Muscle of back (tissue), 3 donors: ENCODE measurements at regions not wholly inside any gene's neighbourhood (a gene's known extent, or its start where the extent isn't known, plus 50 kb on each side); places are given as distances from the start of the nearest gene placed in this dataset.

Source experiments
- DNase-seq, 3 donors: peaks; one replicate each; pipeline versions ENCODE4 v3.0.0 to v3.0.0-alpha.2; 2013

GRCh38 chr2:199629301-199629700 lies 171.6 kb upstream of the SATB2 start:
- DNase-seq = no peak

GRCh38 chr2:199627417-199627816 lies 169.7 kb upstream of the SATB2 start:
- DNase-seq = no peak

- DNase-seq = no peak
Observed at GRCh38 chr2:199624958-199625357, 167.2 kb upstream of the SATB2 start.

GRCh38 chr2:199612509-199613130 lies 154.9 kb upstream of the SATB2 start:
- no peak for DNase-seq

- no peak for DNase-seq
Observed at GRCh38 chr2:199607914-199608313, 150.2 kb upstream of the SATB2 start.

- DNase-seq = no peak
Observed at GRCh38 chr2:199606193-199606780, 148.5 kb upstream of the SATB2 start.

GRCh38 chr2:199603721-199604291 lies 146.1 kb upstream of the SATB2 start:
- peak in 2 of 3 donors; percentile 25 to 45 for DNase-seq

- DNase-seq = no peak
Observed at GRCh38 chr2:199602896-199603717, 145.4 kb upstream of the SATB2 start.

- no peak for DNase-seq
Observed at GRCh38 chr2:199602271-199602895, 144.6 kb upstream of the SATB2 start.

GRCh38 chr2:199596549-199596948 lies 138.8 kb upstream of the SATB2 start:
- DNase-seq = no peak

- DNase-seq = no peak
Observed at GRCh38 chr2:199594443-199594842, 136.7 kb upstream of the SATB2 start.

GRCh38 chr2:199591826-199592225 lies 134.1 kb upstream of the SATB2 start:
- no peak for DNase-seq

- no peak for DNase-seq
Observed at GRCh38 chr2:199590321-199591203, 132.8 kb upstream of the SATB2 start.

- no peak for DNase-seq
Observed at GRCh38 chr2:199589306-199589705, 131.6 kb upstream of the SATB2 start.

GRCh38 chr2:199588054-199588453 lies 130.3 kb upstream of the SATB2 start:
- DNase-seq = no peak

- DNase-seq = no peak
Observed at GRCh38 chr2:199586646-199587045, 128.9 kb upstream of the SATB2 start.

- DNase-seq = no peak
Observed at GRCh38 chr2:199583676-199584075, 125.9 kb upstream of the SATB2 start.

- DNase-seq = peak in 1 of 3 donors; percentile 66
Observed at GRCh38 chr2:199581935-199582360, 124.2 kb upstream of the SATB2 start.

- DNase-seq = no peak
Observed at GRCh38 chr2:199581408-199581807, 123.7 kb upstream of the SATB2 start.

- peak in 1 of 3 donors; percentile 46 for DNase-seq
Observed at GRCh38 chr2:199575416-199575815, 117.7 kb upstream of the SATB2 start.

- no peak for DNase-seq
Observed at GRCh38 chr2:199572571-199572970, 114.8 kb upstream of the SATB2 start.
